ENCODE measurements at regions not wholly inside any gene's neighbourhood (a gene's known extent, or its start where the extent isn't known, plus 50 kb on each side); places are given as distances from the start of the nearest gene placed in this dataset.

DNA sequence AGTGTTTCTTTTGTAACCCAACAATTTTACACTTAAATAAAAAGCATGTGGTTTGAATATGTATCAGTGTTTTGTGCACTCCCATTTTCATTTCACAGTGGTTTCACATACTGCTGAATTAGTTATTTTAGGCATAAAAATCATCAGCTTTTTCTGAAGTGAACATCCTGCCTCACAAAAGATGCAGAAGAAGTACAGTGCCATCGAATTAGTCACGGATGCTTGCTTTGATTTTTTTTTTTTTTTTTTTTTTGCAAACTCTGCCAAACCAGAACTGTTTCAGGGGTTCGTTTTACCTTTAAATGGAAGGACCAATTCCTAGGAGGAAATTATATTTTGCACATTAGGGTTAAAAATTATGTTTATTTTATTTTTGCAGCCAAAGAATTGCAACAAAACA, 158.6 kb downstream of the RPS12 start:
- DNase-seq (ENCODE audit: low read depth, low spot score), result no peak
- Histone ChIP-seq H3K36me3 (ENCODE audit: control insufficient read depth in 2 of 2, extremely low read depth in 1 of 2, insufficient read depth in 2 of 2, low read length in 2 of 2) (no peaks in the 10 kb centered on the region), H3K4me2 (ENCODE audit: insufficient read depth, low read length) (no peak overlapping the region), H3K27ac (ENCODE audit: insufficient read depth, low read depth, low read length) (no peak overlapping the region), H3K79me2 (ENCODE audit: control insufficient read depth, insufficient read depth, low read length) (no peaks in the 10 kb centered on the region), H3K9ac (replicated peaks; ENCODE audit: extremely low read depth, insufficient read depth, low read length) (no peak overlapping the region), H3K27me3 (ENCODE audit: control insufficient read depth in 2 of 2, insufficient read depth in 2 of 2, low read length in 2 of 2) (peaks cover 0 to 2% of the 10 kb centered on the region in 2 experiments), H3K9me1 (replicated peaks; ENCODE audit: control insufficient read depth, extremely low read depth, insufficient read depth, low read length) (no peaks in the 10 kb centered on the region), H3K4me3 (replicated peaks in 1 of 3; ENCODE audit: insufficient read depth in 1 of 3, low read depth in 1 of 3, low read length in 3 of 3) (no peak overlapping the region), H4K20me1 (replicated peaks; ENCODE audit: control insufficient read depth, extremely low read depth, insufficient read depth, low read length) (no peaks in the 10 kb centered on the region), H3K9me3 (replicated peaks; ENCODE audit: control insufficient read depth, insufficient read depth, low read length) (no peaks in the 10 kb centered on the region), H2AFZ (ENCODE audit: low read depth, low read length) (no peak overlapping the region), H3K4me1 (ENCODE audit: control insufficient read depth, extremely low read depth, insufficient read depth, low read length) (no peaks in the 10 kb centered on the region)
- intact Hi-C loops (cut with micrococcal nuclease) (no loop called here), dilution Hi-C loops (cut with MboI; ENCODE audit: extremely low pct_ligation_motif_present, low sequenced_read_pairs) (no loop called here)
- no TSS peak for BruUV-seq (replicated peaks)
- CTCF ChIA-PET, result interaction anchor here (1.7 to 2.0 kb wide), 2 partner anchors 10 to 14 kb away, joined by 6 to 9 read pairs; no protein-coding TSS in a partner anchor
- no peak for FAIRE-seq
- TF ChIP-seq, protein P1, sequence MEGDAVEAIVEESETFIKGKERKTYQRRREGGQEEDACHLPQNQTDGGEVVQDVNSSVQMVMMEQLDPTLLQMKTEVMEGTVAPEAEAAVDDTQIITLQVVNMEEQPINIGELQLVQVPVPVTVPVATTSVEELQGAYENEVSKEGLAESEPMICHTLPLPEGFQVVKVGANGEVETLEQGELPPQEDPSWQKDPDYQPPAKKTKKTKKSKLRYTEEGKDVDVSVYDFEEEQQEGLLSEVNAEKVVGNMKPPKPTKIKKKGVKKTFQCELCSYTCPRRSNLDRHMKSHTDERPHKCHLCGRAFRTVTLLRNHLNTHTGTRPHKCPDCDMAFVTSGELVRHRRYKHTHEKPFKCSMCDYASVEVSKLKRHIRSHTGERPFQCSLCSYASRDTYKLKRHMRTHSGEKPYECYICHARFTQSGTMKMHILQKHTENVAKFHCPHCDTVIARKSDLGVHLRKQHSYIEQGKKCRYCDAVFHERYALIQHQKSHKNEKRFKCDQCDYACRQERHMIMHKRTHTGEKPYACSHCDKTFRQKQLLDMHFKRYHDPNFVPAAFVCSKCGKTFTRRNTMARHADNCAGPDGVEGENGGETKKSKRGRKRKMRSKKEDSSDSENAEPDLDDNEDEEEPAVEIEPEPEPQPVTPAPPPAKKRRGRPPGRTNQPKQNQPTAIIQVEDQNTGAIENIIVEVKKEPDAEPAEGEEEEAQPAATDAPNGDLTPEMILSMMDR (IDR thresholded peaks at IDR 0.05; ENCODE audit: extremely low read depth in 1 of 2, insufficient read depth in 1 of 2, low read depth in 1 of 2, low read length in 2 of 2), result no peak
- TF ChIP-seq GATA2 (IDR thresholded peaks at IDR 0.05; ENCODE audit: insufficient read depth, insufficient read length, low read depth, low read length), result no peak
- no peak for TF ChIP-seq FOS (IDR thresholded peaks at IDR 0.05; ENCODE audit: borderline replicate concordance, insufficient read depth, low read length)
- no peak for TF ChIP-seq JUN (IDR thresholded peaks at IDR 0.05; ENCODE audit: borderline replicate concordance, insufficient read depth, insufficient read length, low read depth)
- TF ChIP-seq MYC (IDR thresholded peaks at IDR 0.05; ENCODE audit: low read depth, low read length), result no peak
- no peak for TF ChIP-seq POLR2AphosphoS5 (IDR thresholded peaks at IDR 0.05; ENCODE audit: insufficient read depth, low read depth, low read length)
- no peak for TF ChIP-seq EZH2 (IDR thresholded peaks at IDR 0.05; ENCODE audit: borderline replicate concordance, low read depth, low read length, severe bottlenecking)
- no peak for TF ChIP-seq POLR2A (IDR thresholded peaks at IDR 0.05; ENCODE audit: low read depth, low read length)
- TF ChIP-seq, protein P2, sequence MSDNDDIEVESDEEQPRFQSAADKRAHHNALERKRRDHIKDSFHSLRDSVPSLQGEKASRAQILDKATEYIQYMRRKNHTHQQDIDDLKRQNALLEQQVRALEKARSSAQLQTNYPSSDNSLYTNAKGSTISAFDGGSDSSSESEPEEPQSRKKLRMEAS (IDR thresholded peaks at IDR 0.05; ENCODE audit: insufficient read depth, insufficient read length), result no peak
- POLR2A ChIA-PET, result no interaction called here

Measured in endothelial cell of umbilical vein (primary cell).